Bronchial epithelial cell (primary cell): ENCODE measurements at regions not wholly inside any gene's neighbourhood (a gene's known extent, or its start where the extent isn't known, plus 50 kb on each side); places are given as distances from the start of the nearest gene placed in this dataset.

Experiments used
- DNase-seq: peaks from one replicate; pipeline ENCODE4 v3.0.0-alpha.2; 2010; ENCODE audit warnings: low read depth
- FAIRE-seq: peaks from 2 replicates; lab custom pipeline; 2011; peaks lifted over from hg19 to GRCh38; lab: Jason Lieb, UNC
- H3K27me3 ChIP-seq: 2 replicates; pipeline ENCODE4 v1.5.1; 2011; ENCODE audit warnings: low read length; ENCODE audit not compliant: control insufficient read depth, insufficient read depth
- H3K36me3 ChIP-seq: 2 replicates; pipeline ENCODE4 v1.5.1; 2011; ENCODE audit warnings: low read length; ENCODE audit not compliant: control insufficient read depth, insufficient read depth
- H3K4me3 ChIP-seq: 2 replicates; pipeline ENCODE4 v1.5.1; 2011; ENCODE audit warnings: mild to moderate bottlenecking, low read depth, low read length, control low read depth
- CTCF ChIP-seq: IDR thresholded peaks from 2 replicates; pipeline ENCODE4 v1.5.1; 2011; ENCODE audit warnings: mild to moderate bottlenecking, moderate library complexity, low read length, control low read depth, inconsistent platforms; ENCODE audit not compliant: insufficient read depth, severe bottlenecking

GRCh38 chr13:34617473-34618083 lies 324.5 kb upstream of the NBEA start:
- DNase-seq (no peak), FAIRE-seq (no peak)
- no peak for TF ChIP-seq CTCF

GRCh38 chr13:34618654-34619053 lies 323.4 kb upstream of the NBEA start:
- no peak for DNase-seq
- Histone ChIP-seq H3K27me3 (peaks cover 4% of the 10 kb centered on the region), H3K36me3 (no peaks in the 10 kb centered on the region), H3K4me3 (no peak overlapping the region)
- FAIRE-seq, result no peak
- no peak for TF ChIP-seq CTCF

More at GRCh38 chr13:34617473-34618083, 324.5 kb upstream of the NBEA start:
- Histone ChIP-seq H3K27me3 (peaks cover 4% of the 10 kb centered on the region), H3K36me3 (no peaks in the 10 kb centered on the region), H3K4me3 (no peak overlapping the region)

- DNase-seq, result no peak
- Histone ChIP-seq H3K27me3 (peaks cover 4% of the 10 kb centered on the region), H3K36me3 (no peaks in the 10 kb centered on the region), H3K4me3 (no peak overlapping the region)
- FAIRE-seq, result no peak
- TF ChIP-seq CTCF, result no peak
These were observed 322.7 kb upstream of the NBEA start for GRCh38 chr13:34619326-34619725.

- TF ChIP-seq CTCF, result no peak
- FAIRE-seq (no peak), DNase-seq (no peak)
- no peak overlapping the region for H3K4me3 ChIP-seq
- H3K27me3 ChIP-seq, result peaks cover 4% of the 10 kb centered on the region
- H3K36me3 ChIP-seq, result no peaks in the 10 kb centered on the region
These were observed 321.8 kb upstream of the NBEA start for GRCh38 chr13:34620074-34620850.

- no peaks in the 10 kb centered on the region for H3K36me3 ChIP-seq
- TF ChIP-seq CTCF, result no peak
- DNase-seq (no peak), FAIRE-seq (no peak)
- H3K27me3 ChIP-seq, result peaks cover 4% of the 10 kb centered on the region
- H3K4me3 ChIP-seq, result no peak overlapping the region
These were observed 321.2 kb upstream of the NBEA start for GRCh38 chr13:34620862-34621261.
